GM21786 (cell line): ENCODE measurements at regions not wholly inside any gene's neighbourhood (a gene's known extent, or its start where the extent isn't known, plus 50 kb on each side); places are given as distances from the start of the nearest gene placed in this dataset.

Experiments used
- ATAC-seq: cut with Tn5 transposase; IDR thresholded peaks from one replicate; pipeline ENCODE4 v1.9.1; 2021; ENCODE audit not compliant: unreplicated experiment

- ATAC-seq: no peak
These were observed 50.5 kb upstream of the NT5C1B start for GRCh38 chr2:18639756-18640453.
